ENCODE measurements at regions not wholly inside any gene's neighbourhood (a gene's known extent, or its start where the extent isn't known, plus 50 kb on each side); places are given as distances from the start of the nearest gene placed in this dataset.

- no peak for TF ChIP-seq CTCF (IDR thresholded peaks at IDR 0.05)
- TF ChIP-seq POLR2A (IDR thresholded peaks at IDR 0.05) = no peak
These were observed 1259.6 kb upstream of the CNTN5 start for GRCh38 chr11:97761175-97761574.

Data from esophagus squamous epithelium (tissue), 4 donors.